ENCODE measurements at regions not wholly inside any gene's neighbourhood (a gene's known extent, or its start where the extent isn't known, plus 50 kb on each side); places are given as distances from the start of the nearest gene placed in this dataset.

- TF ChIP-seq, protein P1, sequence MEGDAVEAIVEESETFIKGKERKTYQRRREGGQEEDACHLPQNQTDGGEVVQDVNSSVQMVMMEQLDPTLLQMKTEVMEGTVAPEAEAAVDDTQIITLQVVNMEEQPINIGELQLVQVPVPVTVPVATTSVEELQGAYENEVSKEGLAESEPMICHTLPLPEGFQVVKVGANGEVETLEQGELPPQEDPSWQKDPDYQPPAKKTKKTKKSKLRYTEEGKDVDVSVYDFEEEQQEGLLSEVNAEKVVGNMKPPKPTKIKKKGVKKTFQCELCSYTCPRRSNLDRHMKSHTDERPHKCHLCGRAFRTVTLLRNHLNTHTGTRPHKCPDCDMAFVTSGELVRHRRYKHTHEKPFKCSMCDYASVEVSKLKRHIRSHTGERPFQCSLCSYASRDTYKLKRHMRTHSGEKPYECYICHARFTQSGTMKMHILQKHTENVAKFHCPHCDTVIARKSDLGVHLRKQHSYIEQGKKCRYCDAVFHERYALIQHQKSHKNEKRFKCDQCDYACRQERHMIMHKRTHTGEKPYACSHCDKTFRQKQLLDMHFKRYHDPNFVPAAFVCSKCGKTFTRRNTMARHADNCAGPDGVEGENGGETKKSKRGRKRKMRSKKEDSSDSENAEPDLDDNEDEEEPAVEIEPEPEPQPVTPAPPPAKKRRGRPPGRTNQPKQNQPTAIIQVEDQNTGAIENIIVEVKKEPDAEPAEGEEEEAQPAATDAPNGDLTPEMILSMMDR (IDR thresholded peaks at IDR 0.05; ENCODE audit: unreplicated experiment): no peak
- CTCF ChIA-PET: interaction anchor here (0.5 kb wide), 1 partner anchor 630 kb away, joined by 3 read pairs; no protein-coding TSS in a partner anchor
- intact Hi-C loops (cut with micrococcal nuclease): no loop called here
- Mint-ChIP-seq H3K27ac (ENCODE audit: low read depth, unreplicated experiment) (no peak overlapping the region), H3K4me1 (ENCODE audit: insufficient read depth, unreplicated experiment) (no peaks in the 10 kb centered on the region), H3K4me3 (ENCODE audit: unreplicated experiment) (no peak overlapping the region), H3K36me3 (ENCODE audit: insufficient read depth, unreplicated experiment) (no peaks in the 10 kb centered on the region), H3K27me3 (ENCODE audit: insufficient read depth, unreplicated experiment) (no peaks in the 10 kb centered on the region), H3K9me3 (ENCODE audit: unreplicated experiment) (no peaks in the 10 kb centered on the region)
- POLR2A ChIA-PET: no interaction called here
- BruUV-seq (replicated peaks): no TSS peak
- no peak for DNase-seq (ENCODE audit: unreplicated experiment)
Observed at GRCh38 chr4:145418739-145419138, 62.9 kb upstream of the SMAD1 start.

DNA sequence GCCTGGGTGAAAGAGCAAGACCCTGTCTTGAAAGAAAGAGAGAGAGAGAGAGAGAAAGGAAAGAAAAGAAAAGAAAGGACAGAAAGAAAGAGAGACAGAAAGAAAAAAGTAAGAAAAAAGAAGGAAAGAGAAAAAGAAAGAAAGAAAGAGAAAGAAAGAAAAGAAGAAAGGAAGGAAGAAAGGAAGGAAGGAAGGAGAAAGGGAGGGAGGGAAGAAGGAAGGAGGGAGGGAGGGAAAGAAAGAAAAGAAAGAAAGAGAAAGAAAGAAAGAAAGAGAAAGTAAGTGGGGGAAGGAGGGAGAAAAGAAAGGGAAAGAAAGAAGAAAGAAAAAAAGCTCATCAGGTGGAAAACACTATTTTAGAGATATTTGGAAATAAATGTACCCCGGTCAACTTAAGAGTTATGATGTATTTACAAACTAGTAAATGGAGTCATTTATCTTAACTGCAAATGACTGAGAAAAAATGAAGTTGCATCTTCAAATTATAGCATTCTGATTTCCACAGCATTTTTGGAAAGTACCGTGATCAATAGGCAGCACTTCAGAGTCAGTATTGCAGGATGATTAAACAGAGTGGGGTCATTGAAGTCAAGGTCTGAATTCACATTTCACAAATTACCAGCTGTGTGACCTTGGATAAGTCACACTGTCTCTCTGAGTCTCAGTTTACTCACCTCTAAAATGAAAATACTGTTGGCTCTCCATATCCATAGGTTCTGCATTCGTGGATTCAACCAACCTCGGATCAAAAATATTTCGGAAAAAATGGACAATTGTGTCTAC lies 64.1 kb upstream of the SMAD1 start:
- Mint-ChIP-seq H3K4me3 (ENCODE audit: unreplicated experiment) (no peak overlapping the region), H3K9me3 (ENCODE audit: unreplicated experiment) (no peaks in the 10 kb centered on the region), H3K36me3 (ENCODE audit: insufficient read depth, unreplicated experiment) (no peaks in the 10 kb centered on the region), H3K4me1 (ENCODE audit: insufficient read depth, unreplicated experiment) (no peaks in the 10 kb centered on the region), H3K27ac (ENCODE audit: low read depth, unreplicated experiment) (no peak overlapping the region), H3K27me3 (ENCODE audit: insufficient read depth, unreplicated experiment) (no peaks in the 10 kb centered on the region)
- intact Hi-C loops (cut with micrococcal nuclease): no loop called here
- no TSS peak for BruUV-seq (replicated peaks)
- POLR2A ChIA-PET: no interaction called here
- CTCF ChIA-PET: interaction anchor here (0.6 to 0.7 kb wide), 2 partner anchors 12 to 556 kb away, joined by 3 to 5 read pairs; no protein-coding TSS in a partner anchor
- TF ChIP-seq, protein P1 (IDR thresholded peaks at IDR 0.05; ENCODE audit: unreplicated experiment): no peak
- DNase-seq (ENCODE audit: unreplicated experiment): no peak

DNA sequence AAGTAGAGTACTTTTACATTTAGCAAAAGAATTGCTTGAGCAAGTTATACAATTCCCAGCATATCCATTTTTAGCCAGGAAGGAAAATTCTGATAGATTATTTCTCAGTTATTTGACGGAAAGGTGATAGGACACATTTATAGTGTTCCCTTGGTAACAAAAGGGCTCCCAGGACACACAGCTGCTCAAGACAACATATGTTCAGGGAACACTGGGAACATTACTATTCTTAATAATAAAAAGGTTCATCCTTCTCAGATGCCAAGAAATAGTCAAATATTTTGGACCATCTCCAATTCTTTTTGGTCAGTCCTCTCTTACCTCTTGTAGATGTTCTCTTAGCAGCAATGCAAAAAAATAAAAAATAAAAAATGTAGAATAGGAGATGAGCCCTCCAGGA lies 66.8 kb upstream of the SMAD1 start:
- no peaks in the 10 kb centered on the region for H3K36me3 Mint-ChIP-seq (ENCODE audit: insufficient read depth, unreplicated experiment)
- no peaks in the 10 kb centered on the region for H3K27me3 Mint-ChIP-seq (ENCODE audit: insufficient read depth, unreplicated experiment)
- TF ChIP-seq, protein P1 (IDR thresholded peaks at IDR 0.05; ENCODE audit: unreplicated experiment): no peak
- no peaks in the 10 kb centered on the region for H3K9me3 Mint-ChIP-seq (ENCODE audit: unreplicated experiment)
- no peaks in the 10 kb centered on the region for H3K4me1 Mint-ChIP-seq (ENCODE audit: insufficient read depth, unreplicated experiment)
- H3K27ac Mint-ChIP-seq (ENCODE audit: low read depth, unreplicated experiment): no peak overlapping the region
- BruUV-seq (replicated peaks): no TSS peak
- H3K4me3 Mint-ChIP-seq (ENCODE audit: unreplicated experiment): no peak overlapping the region
- ChIA-PET CTCF (interaction anchor here (2.0 kb wide), 1 partner anchor 10 kb away, joined by 5 read pairs; no protein-coding TSS in a partner anchor), POLR2A (interaction anchor here (0.6 kb wide), 1 partner anchor 12 kb away, joined by 4 read pairs; no protein-coding TSS in a partner anchor)
- intact Hi-C loops (cut with micrococcal nuclease): no loop called here
- DNase-seq (ENCODE audit: unreplicated experiment): no peak

GRCh38 chr4:145414226-145414625 lies 67.4 kb upstream of the SMAD1 start:
- no TSS peak for BruUV-seq (replicated peaks)
- H3K27ac Mint-ChIP-seq (ENCODE audit: low read depth, unreplicated experiment): no peak overlapping the region
- no peak overlapping the region for H3K4me3 Mint-ChIP-seq (ENCODE audit: unreplicated experiment)
- ChIA-PET POLR2A (no interaction called here), CTCF (interaction anchor here (2.0 kb wide), 1 partner anchor 10 kb away, joined by 5 read pairs; no protein-coding TSS in a partner anchor)
- TF ChIP-seq, protein P1 (IDR thresholded peaks at IDR 0.05; ENCODE audit: unreplicated experiment): no peak
- no peaks in the 10 kb centered on the region for H3K9me3 Mint-ChIP-seq (ENCODE audit: unreplicated experiment)
- H3K4me1 Mint-ChIP-seq (ENCODE audit: insufficient read depth, unreplicated experiment): no peaks in the 10 kb centered on the region
- H3K36me3 Mint-ChIP-seq (ENCODE audit: insufficient read depth, unreplicated experiment): no peaks in the 10 kb centered on the region
- intact Hi-C loops (cut with micrococcal nuclease): no loop called here
- no peaks in the 10 kb centered on the region for H3K27me3 Mint-ChIP-seq (ENCODE audit: insufficient read depth, unreplicated experiment)
- DNase-seq (ENCODE audit: unreplicated experiment): no peak

Measured in MCF 10A (cell line).